WTC11 (cell line): ENCODE measurements at regions not wholly inside any gene's neighbourhood (a gene's known extent, or its start where the extent isn't known, plus 50 kb on each side); places are given as distances from the start of the nearest gene placed in this dataset.

ENCODE experiments used
- ATAC-seq: fragments of 200-7000 bp; cut with Tn5 transposase; 2 replicates; pipeline ENCODE4 v1.10.0; 2021; ENCODE audit warnings: mild to moderate bottlenecking, moderate library complexity
- CTCF ChIA-PET: fragments of 300-600 bp; sonication (Branson Sonifier 250); formaldehyde crosslinking; loops from one replicate; lab custom pipeline; 2021; ENCODE audit warnings: antibody characterized with exemption; lab: Charles Lee
- POLR2A ChIA-PET: fragments of 350-600 bp; sonication (Branson Sonifier 250); formaldehyde crosslinking; loops from one replicate; lab custom pipeline; 2021; ENCODE audit warnings: antibody characterized with exemption; lab: Charles Lee
- DNase-seq: peaks from one replicate; pipeline ENCODE4 v3.0.0; 2021; ENCODE audit warnings: low spot score
- H3K27ac Mint-ChIP-seq: 2 replicates; pipeline ENCODE4 v1.8.0; 2021; ENCODE audit warnings: mixed read lengths
- H3K27me3 Mint-ChIP-seq: 2 replicates; pipeline ENCODE4 v1.8.0; 2021; ENCODE audit warnings: low read depth, mild to moderate bottlenecking, moderate library complexity, mixed read lengths
- H3K36me3 Mint-ChIP-seq: 2 replicates; pipeline ENCODE4 v1.8.0; 2021; ENCODE audit warnings: mixed read lengths
- H3K4me1 Mint-ChIP-seq: 2 replicates; pipeline ENCODE4 v1.8.0; 2022; ENCODE audit warnings: mixed read lengths
- H3K4me3 Mint-ChIP-seq: 2 replicates; pipeline ENCODE4 v1.8.0; 2021; ENCODE audit warnings: mild to moderate bottlenecking, moderate library complexity, mixed read lengths
- H3K9me3 Mint-ChIP-seq: 2 replicates; pipeline ENCODE4 v1.8.0; 2021; ENCODE audit warnings: mixed read lengths
- ATF1 ChIP-seq: sonication (generic); formaldehyde crosslinking; IDR thresholded peaks from 2 replicates; pipeline ENCODE4 v1.8.1; 2023; ENCODE audit warnings: mild to moderate bottlenecking, moderate library complexity, missing genetic modification reagents
- CREB1 ChIP-seq: sonication (generic); formaldehyde crosslinking; IDR thresholded peaks from 2 replicates; pipeline ENCODE4 v1.8.0; 2023; ENCODE audit warnings: mild to moderate bottlenecking, missing genetic modification reagents
- CREM ChIP-seq: sonication (generic); formaldehyde crosslinking; IDR thresholded peaks from 2 replicates; pipeline ENCODE4 v1.8.1; 2022; ENCODE audit warnings: mild to moderate bottlenecking, missing genetic modification reagents, moderate library complexity
- ERG ChIP-seq: fragments of 250-450 bp; sonication (Bioruptor Pico); IDR thresholded peaks from 2 replicates; pipeline ENCODE4 v1.8.0; 2021; ENCODE audit warnings: mild to moderate bottlenecking
- ESRRA ChIP-seq: sonication (generic); formaldehyde crosslinking; IDR thresholded peaks from 2 replicates; pipeline ENCODE4 v1.8.1; 2022; ENCODE audit warnings: mild to moderate bottlenecking, missing genetic modification reagents, borderline replicate concordance
- GRHL2 ChIP-seq: fragments of 250-450 bp; sonication (Bioruptor Pico); IDR thresholded peaks from 2 replicates; pipeline ENCODE4 v1.8.0; 2022; ENCODE audit warnings: mild to moderate bottlenecking, moderate library complexity; ENCODE audit not compliant: insufficient replicate concordance, severe bottlenecking
- HMGA2 ChIP-seq: fragments of 250-450 bp; sonication (Bioruptor Pico); IDR thresholded peaks from 2 replicates; pipeline ENCODE4 v1.4.0; 2021; ENCODE audit warnings: mild to moderate bottlenecking, moderate library complexity
- IRF1 ChIP-seq: sonication (generic); formaldehyde crosslinking; IDR thresholded peaks from 2 replicates; pipeline ENCODE4 v1.8.0; 2023; ENCODE audit warnings: missing genetic modification reagents
- MLX ChIP-seq: sonication (generic); formaldehyde crosslinking; IDR thresholded peaks from 2 replicates; pipeline ENCODE4 v1.8.1; 2023; ENCODE audit warnings: mild to moderate bottlenecking, missing genetic modification reagents, moderate library complexity
- ZBTB21 ChIP-seq: sonication (generic); formaldehyde crosslinking; IDR thresholded peaks from 2 replicates; pipeline ENCODE4 v1.8.1; 2023; ENCODE audit warnings: mild to moderate bottlenecking, missing genetic modification reagents, borderline replicate concordance
- ZNF232 ChIP-seq: sonication (generic); formaldehyde crosslinking; IDR thresholded peaks from 2 replicates; pipeline ENCODE4 v1.8.0; 2022; ENCODE audit warnings: mild to moderate bottlenecking, missing genetic modification reagents
- ZNF281 ChIP-seq: sonication (generic); formaldehyde crosslinking; IDR thresholded peaks from 2 replicates; pipeline ENCODE4 v1.8.0; 2023; ENCODE audit warnings: mild to moderate bottlenecking, missing genetic modification reagents
- ZNF317 ChIP-seq: sonication (generic); formaldehyde crosslinking; IDR thresholded peaks from 2 replicates; pipeline ENCODE4 v1.8.1; 2023; ENCODE audit warnings: low read depth, mild to moderate bottlenecking, moderate library complexity, missing genetic modification reagents, borderline replicate concordance
- ZNF425 ChIP-seq: fragments of 250-450 bp; sonication (Bioruptor Pico); conservative IDR thresholded peaks from 2 replicates; pipeline ENCODE4 v1.9.0; 2021; ENCODE audit warnings: mild to moderate bottlenecking
- ZNF671 ChIP-seq: fragments of 250-450 bp; sonication (Bioruptor Pico); IDR thresholded peaks from 2 replicates; pipeline ENCODE4 v1.8.0; 2021; ENCODE audit warnings: mild to moderate bottlenecking
- TF ChIP-seq, protein P1 (sequence below): sonication (generic); formaldehyde crosslinking; IDR thresholded peaks from 2 replicates; pipeline ENCODE4 v1.8.0; 2022; ENCODE audit warnings: mild to moderate bottlenecking, missing genetic modification reagents
- TF ChIP-seq, protein P2 (sequence below): sonication (generic); formaldehyde crosslinking; IDR thresholded peaks from 2 replicates; pipeline ENCODE4 v1.8.1; 2022; ENCODE audit warnings: low read depth, missing genetic modification reagents, borderline replicate concordance
- TF ChIP-seq, protein P3 (sequence below): sonication (generic); formaldehyde crosslinking; IDR thresholded peaks from 2 replicates; pipeline ENCODE4 v1.8.1; 2022; ENCODE audit warnings: mild to moderate bottlenecking, moderate library complexity, missing genetic modification reagents
- TF ChIP-seq, protein P4 (sequence below): fragments of 250-450 bp; sonication (Bioruptor Pico); IDR thresholded peaks from 2 replicates; pipeline ENCODE4 v1.9.0; 2021; ENCODE audit warnings: mild to moderate bottlenecking

- CTCF ChIA-PET: no interaction called here
- H3K4me3 Mint-ChIP-seq: no peak overlapping the region
- no peak for TF ChIP-seq ERG (CRISPR knock-in tag)
- no peak for TF ChIP-seq GRHL2 (CRISPR knock-in tag)
- no peak for DNase-seq
- H3K27ac Mint-ChIP-seq: no peak overlapping the region
- POLR2A ChIA-PET: no interaction called here
- H3K36me3 Mint-ChIP-seq: peaks cover 6% of the 10 kb centered on the region
- peaks cover 16% of the 10 kb centered on the region for H3K9me3 Mint-ChIP-seq
- H3K27me3 Mint-ChIP-seq: no peaks in the 10 kb centered on the region
- no peaks in the 10 kb centered on the region for H3K4me1 Mint-ChIP-seq
- ATAC-seq: no peak
Measured at GRCh38 chr2:147567136-147567535, 277.7 kb upstream of the ACVR2A start.

DNA sequence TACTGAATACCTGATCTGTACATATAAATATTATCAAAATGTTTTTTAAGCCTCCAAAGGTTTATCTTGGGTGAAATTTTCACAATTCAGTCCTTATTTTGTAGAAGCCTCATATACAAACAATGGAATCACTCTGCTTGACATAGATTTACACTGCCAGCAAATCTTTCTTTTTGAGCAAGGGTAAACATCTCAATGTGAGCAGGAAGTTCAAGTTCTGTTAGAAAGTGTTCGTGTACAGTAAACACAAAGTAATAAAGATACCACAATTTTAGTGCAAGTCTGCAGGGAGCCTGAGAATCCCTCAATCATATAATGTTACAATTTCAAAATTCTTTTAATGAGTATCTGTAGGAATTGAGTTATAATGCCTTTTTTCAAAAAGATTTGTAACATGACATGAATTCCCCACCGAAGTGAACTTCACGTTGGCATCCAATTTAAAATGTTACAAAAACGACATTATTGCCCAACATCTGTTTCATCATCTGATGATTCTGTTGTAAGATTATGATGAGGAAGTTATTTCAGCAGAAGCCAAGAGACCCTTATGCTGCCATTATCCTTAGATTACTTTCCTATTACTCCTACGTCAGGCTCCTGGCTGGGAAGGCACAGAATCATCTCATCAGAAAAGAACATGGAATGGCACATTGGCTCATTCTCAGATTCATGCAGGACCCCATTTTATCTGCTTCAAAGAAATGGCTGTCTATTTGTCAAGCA is 283.9 kb upstream of the ACVR2A start:
- no peaks in the 10 kb centered on the region for H3K27me3 Mint-ChIP-seq
- DNase-seq: no peak
- no peaks in the 10 kb centered on the region for H3K4me1 Mint-ChIP-seq
- H3K27ac Mint-ChIP-seq: no peak overlapping the region
- TF ChIP-seq, protein P1, sequence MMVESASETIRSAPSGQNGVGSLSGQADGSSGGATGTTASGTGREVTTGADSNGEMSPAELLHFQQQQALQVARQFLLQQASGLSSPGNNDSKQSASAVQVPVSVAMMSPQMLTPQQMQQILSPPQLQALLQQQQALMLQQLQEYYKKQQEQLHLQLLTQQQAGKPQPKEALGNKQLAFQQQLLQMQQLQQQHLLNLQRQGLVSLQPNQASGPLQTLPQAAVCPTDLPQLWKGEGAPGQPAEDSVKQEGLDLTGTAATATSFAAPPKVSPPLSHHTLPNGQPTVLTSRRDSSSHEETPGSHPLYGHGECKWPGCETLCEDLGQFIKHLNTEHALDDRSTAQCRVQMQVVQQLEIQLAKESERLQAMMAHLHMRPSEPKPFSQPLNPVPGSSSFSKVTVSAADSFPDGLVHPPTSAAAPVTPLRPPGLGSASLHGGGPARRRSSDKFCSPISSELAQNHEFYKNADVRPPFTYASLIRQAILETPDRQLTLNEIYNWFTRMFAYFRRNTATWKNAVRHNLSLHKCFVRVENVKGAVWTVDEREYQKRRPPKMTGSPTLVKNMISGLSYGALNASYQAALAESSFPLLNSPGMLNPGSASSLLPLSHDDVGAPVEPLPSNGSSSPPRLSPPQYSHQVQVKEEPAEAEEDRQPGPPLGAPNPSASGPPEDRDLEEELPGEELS (CRISPR knock-in tag): no peak
- TF ChIP-seq ZNF425: no peak
- no peak for TF ChIP-seq CREM
- no peak for TF ChIP-seq ESRRA (CRISPR knock-in tag)
- TF ChIP-seq ZBTB21: no peak
- TF ChIP-seq ATF1 (CRISPR knock-in tag): no peak
- TF ChIP-seq, protein P2, sequence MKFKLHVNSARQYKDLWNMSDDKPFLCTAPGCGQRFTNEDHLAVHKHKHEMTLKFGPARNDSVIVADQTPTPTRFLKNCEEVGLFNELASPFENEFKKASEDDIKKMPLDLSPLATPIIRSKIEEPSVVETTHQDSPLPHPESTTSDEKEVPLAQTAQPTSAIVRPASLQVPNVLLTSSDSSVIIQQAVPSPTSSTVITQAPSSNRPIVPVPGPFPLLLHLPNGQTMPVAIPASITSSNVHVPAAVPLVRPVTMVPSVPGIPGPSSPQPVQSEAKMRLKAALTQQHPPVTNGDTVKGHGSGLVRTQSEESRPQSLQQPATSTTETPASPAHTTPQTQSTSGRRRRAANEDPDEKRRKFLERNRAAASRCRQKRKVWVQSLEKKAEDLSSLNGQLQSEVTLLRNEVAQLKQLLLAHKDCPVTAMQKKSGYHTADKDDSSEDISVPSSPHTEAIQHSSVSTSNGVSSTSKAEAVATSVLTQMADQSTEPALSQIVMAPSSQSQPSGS (CRISPR knock-in tag): no peak
- TF ChIP-seq, protein P3, sequence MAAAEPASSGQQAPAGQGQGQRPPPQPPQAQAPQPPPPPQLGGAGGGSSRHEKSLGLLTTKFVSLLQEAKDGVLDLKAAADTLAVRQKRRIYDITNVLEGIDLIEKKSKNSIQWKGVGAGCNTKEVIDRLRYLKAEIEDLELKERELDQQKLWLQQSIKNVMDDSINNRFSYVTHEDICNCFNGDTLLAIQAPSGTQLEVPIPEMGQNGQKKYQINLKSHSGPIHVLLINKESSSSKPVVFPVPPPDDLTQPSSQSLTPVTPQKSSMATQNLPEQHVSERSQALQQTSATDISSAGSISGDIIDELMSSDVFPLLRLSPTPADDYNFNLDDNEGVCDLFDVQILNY (CRISPR knock-in tag): no peak
- TF ChIP-seq MLX (CRISPR knock-in tag): no peak
- TF ChIP-seq IRF1 (CRISPR knock-in tag): no peak
- TF ChIP-seq, protein P4, sequence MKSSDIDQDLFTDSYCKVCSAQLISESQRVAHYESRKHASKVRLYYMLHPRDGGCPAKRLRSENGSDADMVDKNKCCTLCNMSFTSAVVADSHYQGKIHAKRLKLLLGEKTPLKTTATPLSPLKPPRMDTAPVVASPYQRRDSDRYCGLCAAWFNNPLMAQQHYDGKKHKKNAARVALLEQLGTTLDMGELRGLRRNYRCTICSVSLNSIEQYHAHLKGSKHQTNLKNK (CRISPR knock-in tag): no peak
- no peak for TF ChIP-seq HMGA2
- no peak for TF ChIP-seq ZNF671 (CRISPR knock-in tag)
- TF ChIP-seq CREB1 (CRISPR knock-in tag): no peak
- no peak for TF ChIP-seq ZNF281
- TF ChIP-seq ZNF232 (CRISPR knock-in tag): no peak
- no peak for TF ChIP-seq ZNF317 (CRISPR knock-in tag)
- H3K36me3 Mint-ChIP-seq: no peaks in the 10 kb centered on the region
- no peak overlapping the region for H3K4me3 Mint-ChIP-seq
- ChIA-PET CTCF (no interaction called here), POLR2A (interaction anchor here (0.9 kb wide), 1 partner anchor 15 kb away, joined by 3 read pairs; no protein-coding TSS in a partner anchor)
- no peak for ATAC-seq
- no peaks in the 10 kb centered on the region for H3K9me3 Mint-ChIP-seq
